Heart left ventricle (tissue), 16 donors: ENCODE measurements at regions not wholly inside any gene's neighbourhood (a gene's known extent, or its start where the extent isn't known, plus 50 kb on each side); places are given as distances from the start of the nearest gene placed in this dataset.
"Not testable (repeated sequence)": the region's sequence is repeated elsewhere in the genome, so short reads cannot be mapped to it uniquely, and the experiment has no call there.

ENCODE experiments used
- ATAC-seq, 4 donors: fragments of 200-7000 bp; cut with Tn5 transposase; one replicate each; pipeline ENCODE4 v1.9.1; 2020 to 2022; ENCODE audit warnings: moderate library complexity in 4 of 4, mild to moderate bottlenecking in 3 of 4, moderate number of reproducible peaks in 1 of 4
- DNase-seq, 5 donors: peaks; one replicate each; pipeline ENCODE4 v3.0.0-alpha.2; 2020
- H3K27ac ChIP-seq, 12 donors: fragments of 200-600 bp; sonication (generic) in 4 of 12; one replicate each; pipeline versions ENCODE4 v1.5.0 to v1.8.0; 2016 to 2022; ENCODE audit warnings: mild to moderate bottlenecking in 2 of 12
- H3K27me3 ChIP-seq, 9 donors: fragments of 200-600 bp; sonication (generic) in 2 of 9; one replicate each; pipeline versions ENCODE4 v1.5.1 to v1.8.0; 2016 to 2022; ENCODE audit warnings: mild to moderate bottlenecking in 3 of 9
- H3K36me3 ChIP-seq, 9 donors: fragments of 200-600 bp; sonication (generic) in 2 of 9; one replicate each; pipeline versions ENCODE4 v1.5.0 to v1.8.0; 2018 to 2022; ENCODE audit warnings: mild to moderate bottlenecking in 2 of 9
- H3K4me1 ChIP-seq, 12 donors: fragments of 200-600 bp; sonication (generic) in 4 of 12; one replicate each; pipeline versions ENCODE4 v1.5.0 to v1.8.0; 2016 to 2022; ENCODE audit warnings: mild to moderate bottlenecking in 3 of 12
- H3K4me3 ChIP-seq, 12 donors: fragments of 200-600 bp; sonication (generic) in 4 of 12; one replicate each; pipeline versions ENCODE4 v1.5.0 to v1.8.0; 2017 to 2022; ENCODE audit warnings: mild to moderate bottlenecking in 9 of 12, moderate library complexity in 4 of 12
- H3K9me3 ChIP-seq, 12 donors: fragments of 200-600 bp; sonication (generic) in 4 of 12; one replicate each; pipeline versions ENCODE4 v1.5.0 to v1.8.0; 2016 to 2022; ENCODE audit warnings: mild to moderate bottlenecking in 1 of 12
- POLR2A ChIP-seq, 2 donors: fragments of 450-650 bp; IDR thresholded peaks; one replicate each; pipeline ENCODE4 v1.6.1; 2017; ENCODE audit warnings: antibody characterized with exemption in 2 of 2, mild to moderate bottlenecking in 2 of 2, moderate library complexity in 2 of 2
- WGBS, 4 donors: extraction: QIAGEN DNeasy Blood & Tissue Kit in 2 of 4; methylation state at CpG; one replicate each; pipeline versions ENCODE4 v1.1.5 to v1.1.7; 2013 to 2018; 5-methylcytosine and 5-hydroxymethylcytosine counted together
- intact Hi-C, 10 donors: fragments of 100-400 bp; cut with DNase I; formaldehyde crosslinking; loops; one replicate each; pipeline versions ENCODE4 v1.11.1 to v1.14.2; 2022
- TF ChIP-seq, protein P1 (sequence below), 12 donors: fragments of 200-600 bp; sonication (generic) in 4 of 12; IDR thresholded peaks; one replicate each; pipeline versions ENCODE4 v1.5.0 to v1.8.0; 2018 to 2022; ENCODE audit warnings: antibody characterized with exemption in 12 of 12, mild to moderate bottlenecking in 5 of 12
- donor health status: ischemic (EF 13 %, LVEDD 7.1; RV severe dilation, severe dysfunction).
- donor health status: healthy with polysubstance abuse.
- donor health status: DM: no; HTN: yes; CAD: no.
- donor health status: DM: no; HTN: no; CAD: no.
- donor health status: ischemic (EF 25% LVEDD 6.9; RV normal size, moderate dysfunction).
- donor health status: ischemic (EF 25% LVEDD 5.7; RV mildly dilated, moderate dysfunction).
- donor health status: healthy.
- donor health status: DM: yes; HTN: yes; CAD: no.
- donor health status: ischemic (EF 35%, LVEDD 5.7; RV mildly dilated, moderate dysfunction).
- donor health status: nonischemic (EF 11% LVEDD 7.7; RV severe dilation, severe dysfunction).
- donor health status: DM: yes; HTN: yes; CAD: no.
- donor health status: PGD.
- donor health status: ischemic (EF 29% LVEDD 5.4; RV normal size, mild dysfunction).
- donor health status: nonischemic (EF 23%, LVEDD 6.1; RV moderate dilation, normal function).

DNA sequence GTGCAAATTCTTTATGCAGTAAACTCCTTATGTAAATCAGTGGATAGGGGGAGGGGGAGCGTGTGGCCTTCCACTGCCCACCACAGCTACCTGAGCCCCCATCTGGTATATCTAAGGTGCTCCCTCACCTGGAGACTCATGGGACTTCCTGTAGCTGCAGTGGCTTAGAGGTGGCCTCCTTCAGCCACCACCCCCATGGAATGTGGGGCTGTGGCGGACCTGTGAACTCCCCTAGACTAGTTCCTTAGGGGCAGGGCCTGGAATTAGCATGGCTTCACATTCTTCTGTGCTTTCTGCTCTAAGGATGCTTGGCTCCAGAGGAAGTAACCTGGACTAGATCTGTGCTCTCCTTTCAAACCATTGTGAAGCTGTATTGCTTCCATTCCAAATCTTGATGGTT lies 550.5 kb upstream of the COBL start:
- Histone ChIP-seq H3K4me1 (no peaks in the 10 kb centered on the region), H3K27me3 (no peaks in the 10 kb centered on the region), H3K9me3 (peaks cover 0 to 9% (median 0%) of the 10 kb centered on the region in 12 donors), H3K27ac (no peak overlapping the region), H3K4me3 (no peak overlapping the region), H3K36me3 (no peaks in the 10 kb centered on the region)
- TF ChIP-seq, protein P1, sequence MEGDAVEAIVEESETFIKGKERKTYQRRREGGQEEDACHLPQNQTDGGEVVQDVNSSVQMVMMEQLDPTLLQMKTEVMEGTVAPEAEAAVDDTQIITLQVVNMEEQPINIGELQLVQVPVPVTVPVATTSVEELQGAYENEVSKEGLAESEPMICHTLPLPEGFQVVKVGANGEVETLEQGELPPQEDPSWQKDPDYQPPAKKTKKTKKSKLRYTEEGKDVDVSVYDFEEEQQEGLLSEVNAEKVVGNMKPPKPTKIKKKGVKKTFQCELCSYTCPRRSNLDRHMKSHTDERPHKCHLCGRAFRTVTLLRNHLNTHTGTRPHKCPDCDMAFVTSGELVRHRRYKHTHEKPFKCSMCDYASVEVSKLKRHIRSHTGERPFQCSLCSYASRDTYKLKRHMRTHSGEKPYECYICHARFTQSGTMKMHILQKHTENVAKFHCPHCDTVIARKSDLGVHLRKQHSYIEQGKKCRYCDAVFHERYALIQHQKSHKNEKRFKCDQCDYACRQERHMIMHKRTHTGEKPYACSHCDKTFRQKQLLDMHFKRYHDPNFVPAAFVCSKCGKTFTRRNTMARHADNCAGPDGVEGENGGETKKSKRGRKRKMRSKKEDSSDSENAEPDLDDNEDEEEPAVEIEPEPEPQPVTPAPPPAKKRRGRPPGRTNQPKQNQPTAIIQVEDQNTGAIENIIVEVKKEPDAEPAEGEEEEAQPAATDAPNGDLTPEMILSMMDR (IDR thresholded peaks at IDR 0.05): no peak
- TF ChIP-seq POLR2A (IDR thresholded peaks at IDR 0.05): no peak
- ATAC-seq (no peak), DNase-seq (no peak)
- 65 to 89% (median 73%) methylated on average over 1 to 2 of the region's 2 CpGs for WGBS, 4 donors
- intact Hi-C loops: no loop called here

DNA sequence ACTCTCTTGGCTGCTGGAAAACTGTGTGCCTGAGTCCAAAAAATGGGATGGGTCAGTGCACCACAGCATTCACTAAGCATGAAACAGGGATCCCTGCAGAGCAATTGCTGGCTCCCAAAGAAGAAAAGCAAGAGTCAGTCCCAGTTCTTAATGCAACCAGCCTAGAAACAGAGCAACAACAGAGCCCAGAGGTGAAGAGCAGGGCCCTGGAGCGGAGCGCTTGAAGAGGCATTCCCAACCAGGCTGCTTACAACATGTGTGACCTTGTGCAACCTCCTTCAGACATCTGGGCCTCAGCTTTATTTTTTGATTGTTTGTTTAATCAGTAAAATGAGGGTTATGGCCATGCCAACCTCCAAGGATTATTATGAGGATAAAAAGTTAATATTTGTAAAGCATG lies 543.7 kb upstream of the COBL start:
- intact Hi-C loops: no loop called here
- no peak overlapping the region for H3K4me3 ChIP-seq
- peaks cover 0 to 9% (median 2%) of the 10 kb centered on the region in 12 donors for H3K9me3 ChIP-seq
- ATAC-seq (no peak), DNase-seq (no peak)
- H3K27me3 ChIP-seq: no peaks in the 10 kb centered on the region
- no peak for TF ChIP-seq POLR2A (IDR thresholded peaks at IDR 0.05)
- TF ChIP-seq, protein P1 (IDR thresholded peaks at IDR 0.05): no peak
- H3K4me1 ChIP-seq: no peaks in the 10 kb centered on the region
- H3K36me3 ChIP-seq: no peaks in the 10 kb centered on the region
- no peak overlapping the region for H3K27ac ChIP-seq
- WGBS, 4 donors: 82 to 95% (median 91%) methylated on average over 2 of the region's 2 CpGs

DNA sequence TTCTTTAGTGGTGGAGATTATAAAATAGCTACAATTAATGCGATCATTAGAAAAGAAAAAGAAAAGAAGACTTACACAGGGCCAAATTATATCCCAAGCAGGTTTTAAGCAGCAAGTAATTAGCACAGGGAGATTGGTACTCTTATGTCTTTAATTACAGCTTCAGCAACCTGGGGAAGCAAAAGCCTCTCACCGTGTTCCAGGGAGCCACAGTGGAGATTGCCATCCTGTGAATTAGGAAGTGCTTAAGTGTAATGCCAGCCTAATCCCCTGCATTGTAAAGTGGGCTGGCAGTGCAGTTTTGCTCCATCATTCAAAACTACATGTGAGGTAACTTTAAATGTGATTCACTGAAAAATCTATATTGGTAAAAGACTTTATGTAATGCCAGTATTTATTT lies 533.5 kb upstream of the COBL start:
- no peaks in the 10 kb centered on the region for H3K27me3 ChIP-seq
- intact Hi-C loops: no loop called here
- no peaks in the 10 kb centered on the region for H3K4me1 ChIP-seq
- H3K36me3 ChIP-seq: no peaks in the 10 kb centered on the region
- no peak overlapping the region for H3K4me3 ChIP-seq
- ATAC-seq (no peak), DNase-seq (no peak)
- H3K9me3 ChIP-seq: peaks cover 0 to 25% (median 3%) of the 10 kb centered on the region in 12 donors
- TF ChIP-seq POLR2A (IDR thresholded peaks at IDR 0.05): no peak
- TF ChIP-seq, protein P1 (IDR thresholded peaks at IDR 0.05): no peak
- WGBS, 4 donors: 52 to 61% (median 59%) methylated on average over 2 of the region's 2 CpGs
- H3K27ac ChIP-seq: no peak overlapping the region

DNA sequence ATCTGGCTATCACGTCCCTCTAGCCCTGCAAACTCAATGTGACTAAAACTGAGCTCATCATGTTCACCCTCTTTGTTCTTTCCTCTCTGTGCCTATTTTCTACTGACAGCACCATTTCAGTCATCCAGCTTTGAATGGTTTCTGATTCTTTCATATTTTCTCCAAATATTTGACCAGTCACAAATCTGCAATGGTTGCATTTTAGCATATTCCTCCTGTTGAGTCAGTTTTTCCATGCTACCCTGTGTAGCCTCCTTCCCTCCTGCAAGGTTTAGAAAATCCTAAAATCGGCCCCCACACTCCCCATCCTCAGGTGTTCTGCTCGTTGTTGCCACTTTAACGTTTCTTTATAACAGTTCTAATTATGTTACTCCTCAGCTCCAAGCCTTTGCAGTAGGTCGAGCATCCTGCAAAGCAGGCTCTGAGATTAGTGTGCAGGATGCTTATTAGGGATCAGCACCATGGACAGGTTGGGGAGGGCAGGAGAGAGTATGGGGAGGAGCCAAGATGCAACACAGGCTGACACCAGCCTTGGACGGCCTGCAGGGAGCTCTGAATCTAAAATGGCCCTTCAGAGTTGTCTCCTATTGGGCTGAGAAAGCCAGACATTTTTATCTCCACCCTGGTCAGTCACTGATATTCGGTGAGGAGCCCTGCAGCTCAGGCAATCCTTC lies 531.0 kb upstream of the COBL start:
- intact Hi-C loops: no loop called here
- Histone ChIP-seq H3K4me3 (no peak overlapping the region), H3K27ac (no peak overlapping the region), H3K36me3 (no peaks in the 10 kb centered on the region), H3K4me1 (no peaks in the 10 kb centered on the region), H3K9me3 (peaks cover 0 to 28% (median 2%) of the 10 kb centered on the region in 12 donors), H3K27me3 (no peaks in the 10 kb centered on the region)
- 29 to 41% (median 33%) methylated on average over 7 of the region's 7 CpGs for WGBS, 4 donors
- no peak for TF ChIP-seq POLR2A (IDR thresholded peaks at IDR 0.05)
- TF ChIP-seq, protein P1 (IDR thresholded peaks at IDR 0.05): no peak
- peak in 1 of 4 donors; percentile 29 for ATAC-seq
- DNase-seq: no peak

DNA sequence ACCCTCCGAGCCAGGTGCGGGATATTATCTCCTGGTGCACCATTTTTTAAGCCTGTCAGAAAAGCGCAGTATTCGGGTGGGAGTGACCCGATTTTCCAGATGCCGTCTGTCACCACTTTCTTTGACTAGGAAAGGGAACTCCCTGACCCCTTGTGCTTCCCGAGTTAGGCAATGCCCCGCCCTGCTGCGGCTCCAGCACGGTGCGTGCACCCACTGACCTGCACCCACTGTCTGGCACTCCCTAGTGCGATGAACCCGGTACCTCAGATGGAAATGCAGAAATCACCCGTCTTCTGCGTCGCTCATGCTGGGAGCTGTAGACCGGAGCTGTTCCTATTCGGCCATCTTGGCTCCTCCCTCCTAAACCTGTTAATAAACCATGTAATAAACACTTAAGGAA lies 522.5 kb upstream of the COBL start:
- H3K27ac ChIP-seq, H3K9me3 ChIP-seq, H3K4me1 ChIP-seq, H3K27me3 ChIP-seq, intact Hi-C loops, ATAC-seq, H3K4me3 ChIP-seq, H3K36me3 ChIP-seq, DNase-seq: not testable (repeated sequence)
- 88 to 91% (median 90%) methylated on average over 17 to 18 of the region's 18 CpGs for WGBS, 4 donors
